ENCODE measurements at regions not wholly inside any gene's neighbourhood (a gene's known extent, or its start where the extent isn't known, plus 50 kb on each side); places are given as distances from the start of the nearest gene placed in this dataset.

- Mint-ChIP-seq H3K27ac (no peak overlapping the region), H3K4me1 (no peaks in the 10 kb centered on the region), H3K27me3 (ENCODE audit: low read depth in 3 of 3) (no peaks in the 10 kb centered on the region), H3K9me3 (no peaks in the 10 kb centered on the region), H3K36me3 (no peaks in the 10 kb centered on the region), H3K4me3 (no peak overlapping the region)
- no peak for DNase-seq
Observed at GRCh38 chr2:192265751-192266150, 71.0 kb upstream of the TMEFF2 start.

GRCh38 chr2:192254444-192254843 is 59.7 kb upstream of the TMEFF2 start:
- no peak for DNase-seq
- Mint-ChIP-seq H3K27me3 (ENCODE audit: low read depth in 3 of 3) (no peaks in the 10 kb centered on the region), H3K9me3 (peaks cover 0 to 4% (median under 1%) of the 10 kb centered on the region in 6 donors), H3K4me3 (no peak overlapping the region), H3K4me1 (no peaks in the 10 kb centered on the region), H3K36me3 (no peaks in the 10 kb centered on the region), H3K27ac (no peak overlapping the region)

- Mint-ChIP-seq H3K4me1 (no peaks in the 10 kb centered on the region), H3K27me3 (ENCODE audit: low read depth in 3 of 3) (no peaks in the 10 kb centered on the region), H3K36me3 (no peaks in the 10 kb centered on the region), H3K27ac (no peak overlapping the region), H3K4me3 (no peak overlapping the region), H3K9me3 (peaks cover 0 to 4% (median under 1%) of the 10 kb centered on the region in 6 donors)
- DNase-seq: no peak
Observed at GRCh38 chr2:192253692-192254091, 59.0 kb upstream of the TMEFF2 start.

- no peaks in the 10 kb centered on the region for H3K27me3 Mint-ChIP-seq (ENCODE audit: low read depth in 3 of 3)
- peaks cover 0 to 2% (median 0%) of the 10 kb centered on the region in 6 donors for H3K9me3 Mint-ChIP-seq
- no peaks in the 10 kb centered on the region for H3K36me3 Mint-ChIP-seq
- no peak overlapping the region for H3K4me3 Mint-ChIP-seq
- no peak overlapping the region for H3K27ac Mint-ChIP-seq
- no peak for DNase-seq
- no peaks in the 10 kb centered on the region for H3K4me1 Mint-ChIP-seq
Observed at GRCh38 chr2:192250961-192251360, 56.2 kb upstream of the TMEFF2 start.

- no peak overlapping the region for H3K4me3 Mint-ChIP-seq
- no peaks in the 10 kb centered on the region for H3K27me3 Mint-ChIP-seq (ENCODE audit: low read depth in 3 of 3)
- H3K4me1 Mint-ChIP-seq: no peaks in the 10 kb centered on the region
- H3K27ac Mint-ChIP-seq: no peak overlapping the region
- H3K9me3 Mint-ChIP-seq: no peaks in the 10 kb centered on the region
- no peak for DNase-seq
- no peaks in the 10 kb centered on the region for H3K36me3 Mint-ChIP-seq
Observed at GRCh38 chr2:192247456-192247855, 52.7 kb upstream of the TMEFF2 start.

- no peaks in the 10 kb centered on the region for H3K4me1 Mint-ChIP-seq
- no peaks in the 10 kb centered on the region for H3K27me3 Mint-ChIP-seq (ENCODE audit: low read depth in 3 of 3)
- no peak overlapping the region for H3K27ac Mint-ChIP-seq
- no peaks in the 10 kb centered on the region for H3K36me3 Mint-ChIP-seq
- H3K4me3 Mint-ChIP-seq: no peak overlapping the region
- DNase-seq: no peak
- peaks cover 0 to 4% (median 0%) of the 10 kb centered on the region in 6 donors for H3K9me3 Mint-ChIP-seq
Observed at GRCh38 chr2:192246297-192246696, 51.6 kb upstream of the TMEFF2 start.

- H3K36me3 Mint-ChIP-seq: no peaks in the 10 kb centered on the region
- H3K27ac Mint-ChIP-seq: no peak overlapping the region
- H3K27me3 Mint-ChIP-seq (ENCODE audit: low read depth in 3 of 3): no peaks in the 10 kb centered on the region
- peaks cover 0 to 4% (median under 1%) of the 10 kb centered on the region in 6 donors for H3K9me3 Mint-ChIP-seq
- no peaks in the 10 kb centered on the region for H3K4me1 Mint-ChIP-seq
- DNase-seq: no peak
- no peak overlapping the region for H3K4me3 Mint-ChIP-seq
Observed at GRCh38 chr2:192245329-192245728, 50.6 kb upstream of the TMEFF2 start.

All from immature natural killer cell (primary cell).